Kidney (tissue), 13 donors: ENCODE measurements at regions not wholly inside any gene's neighbourhood (a gene's known extent, or its start where the extent isn't known, plus 50 kb on each side); places are given as distances from the start of the nearest gene placed in this dataset.
A peak's percentile ranks its signal among the peaks of the same experiment; 100 is the strongest.

Source experiments
- DNase-seq, 5 donors: peaks; one replicate each; pipeline ENCODE4 v3.0.0-alpha.2; 2013 to 2020
- FAIRE-seq: peaks from 2 replicates; lab custom pipeline; 2012; peaks lifted over from hg19 to GRCh38; lab: Jason Lieb, UNC
- H3K27ac ChIP-seq, 2 donors: one replicate each; pipeline ENCODE4 v1.7.0; 2013; ENCODE audit warnings: low read depth in 2 of 2, low read length in 2 of 2, inconsistent platforms in 1 of 2
- H3K27me3 ChIP-seq: one replicate; pipeline ENCODE4 v1.7.1; 2013; ENCODE audit warnings: low read length, inconsistent platforms; ENCODE audit not compliant: control insufficient read depth, insufficient read depth
- H3K36me3 ChIP-seq, 3 donors: one replicate each; pipeline versions ENCODE4 v1.7.0 to v1.7.1; 2013; ENCODE audit warnings: low read length in 3 of 3, control low read depth in 1 of 3, inconsistent platforms in 1 of 3; ENCODE audit not compliant: insufficient read depth in 3 of 3, control insufficient read depth in 2 of 3
- H3K4me1 ChIP-seq, 3 donors: one replicate each; pipeline versions ENCODE4 v1.7.0 to v1.7.1; 2013; ENCODE audit warnings: low read length in 3 of 3, inconsistent platforms in 1 of 3, low read depth in 1 of 3; ENCODE audit not compliant: control insufficient read depth in 2 of 3, insufficient read depth in 2 of 3
- H3K4me3 ChIP-seq, 3 donors: one replicate each; pipeline versions ENCODE4 v1.7.0 to v1.8.1; 2013; ENCODE audit warnings: low read length in 3 of 3, control low read depth in 1 of 3, inconsistent platforms in 1 of 3
- H3K9ac ChIP-seq, 3 donors: one replicate each; pipeline versions ENCODE4 v1.7.0 to v1.7.1; 2013; ENCODE audit warnings: low read length in 3 of 3, control low read depth in 1 of 3, inconsistent platforms in 1 of 3
- H3K9me3 ChIP-seq, 3 donors: one replicate each; pipeline versions ENCODE4 v1.7.0 to v1.7.1; 2013; ENCODE audit warnings: low read length in 3 of 3, control low read depth in 1 of 3, inconsistent platforms in 1 of 3; ENCODE audit not compliant: control insufficient read depth in 2 of 3, insufficient read depth in 1 of 3
- CTCF ChIP-seq: IDR thresholded peaks from 3 replicates; pipeline ENCODE4 v1.5.1; 2012; ENCODE audit warnings: mild to moderate bottlenecking, moderate library complexity, borderline replicate concordance; ENCODE audit not compliant: insufficient read depth; ENCODE audit errors: extremely low read depth
- intact Hi-C: fragments of 100-400 bp; cut with DNase I; formaldehyde crosslinking; loops from one replicate; pipeline ENCODE4 v1.11.1; 2022
- donor health status: control.
- donor health status: control.
- donor health status: control.
- donor health status: control.
- donor health status: control.
- donor health status: DM: yes; HTN: yes; CAD: no.
- donor health status: Normal renal cell carcinoma (clear cell type).

DNA sequence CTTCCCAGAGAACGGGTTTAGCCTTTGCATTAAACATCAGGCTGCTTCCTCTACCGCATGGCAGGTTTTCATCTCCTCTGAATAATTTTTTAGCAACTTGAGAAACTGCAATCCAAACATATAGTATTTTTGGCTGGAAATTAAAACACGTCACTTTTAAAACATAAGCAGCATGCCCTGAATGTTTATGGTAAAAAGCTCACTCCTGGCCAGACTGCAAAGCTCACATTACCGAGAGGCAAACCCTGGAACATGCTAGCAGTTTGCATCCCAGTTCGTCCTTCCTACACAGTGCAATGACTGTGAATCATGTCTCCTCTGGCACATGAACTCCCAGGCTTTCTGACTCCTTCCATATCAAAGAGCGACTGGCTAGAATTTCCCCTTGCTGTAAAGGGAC lies 312.3 kb downstream of the RRAGC start:
- no peaks in the 10 kb centered on the region for H3K36me3 ChIP-seq
- DNase-seq (no peak), FAIRE-seq (no peak)

DNA sequence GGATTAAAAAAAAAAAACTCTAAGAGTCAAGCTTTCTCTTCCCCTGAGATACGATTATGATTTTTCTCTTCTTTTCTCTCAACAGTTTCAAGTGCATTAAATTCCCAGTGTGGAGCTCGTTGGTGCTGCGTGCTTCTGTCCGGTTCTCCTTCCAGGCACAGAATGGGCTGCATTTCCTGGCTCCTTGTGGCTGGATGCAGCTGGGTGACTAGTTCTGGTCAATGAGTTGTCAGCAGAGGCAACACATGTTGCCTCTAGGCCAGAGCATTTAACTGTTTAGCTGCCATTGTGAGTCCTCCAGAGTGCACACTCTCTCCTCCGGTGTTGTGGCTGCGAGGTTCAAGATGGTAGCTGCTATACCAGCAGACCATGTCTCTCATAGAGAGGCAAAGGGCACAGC lies 312.9 kb downstream of the RRAGC start:
- Histone ChIP-seq H3K9ac (no peak overlapping the region), H3K36me3 (no peaks in the 10 kb centered on the region), H3K4me1 (no peaks in the 10 kb centered on the region), H3K27me3 (no peaks in the 10 kb centered on the region), H3K27ac (no peak overlapping the region), H3K4me3 (no peak overlapping the region), H3K9me3 (no peaks in the 10 kb centered on the region)
- DNase-seq, result peak in 1 of 5 donors; percentile 49
- FAIRE-seq, result no peak
- intact Hi-C loops, result no loop called here
- TF ChIP-seq CTCF, result no peak

More for the DNA sequence above, 312.3 kb downstream of the RRAGC start:
- Histone ChIP-seq H3K9me3 (no peaks in the 10 kb centered on the region), H3K4me1 (no peaks in the 10 kb centered on the region), H3K4me3 (no peak overlapping the region), H3K9ac (no peak overlapping the region), H3K27me3 (no peaks in the 10 kb centered on the region), H3K27ac (no peak overlapping the region)
- intact Hi-C loops, result no loop called here
- no peak for TF ChIP-seq CTCF

DNA sequence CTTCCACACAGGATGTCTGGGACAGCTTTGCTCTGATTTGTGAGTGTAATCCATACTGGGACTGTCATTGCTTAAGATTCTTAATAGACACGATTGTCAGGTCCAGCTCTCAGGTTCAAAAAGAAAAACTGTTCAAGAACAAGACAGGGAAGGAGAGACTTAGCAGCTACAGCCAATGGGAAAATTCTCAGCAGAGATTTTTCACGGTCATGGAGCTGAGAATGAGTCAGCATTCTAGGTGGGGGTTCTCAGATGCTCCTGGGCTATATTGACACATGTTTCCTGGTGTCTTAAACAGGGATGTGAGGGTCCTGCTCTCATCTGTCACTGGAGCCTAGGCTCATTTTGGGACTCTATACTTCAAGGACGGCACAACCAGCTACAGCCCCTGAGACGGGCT lies 318.3 kb downstream of the RRAGC start:
- no peak for FAIRE-seq
- intact Hi-C loops, result no loop called here
- no peaks in the 10 kb centered on the region for H3K36me3 ChIP-seq

More for the DNA sequence above, 318.3 kb downstream of the RRAGC start:
- no peak overlapping the region for H3K27ac ChIP-seq
- no peaks in the 10 kb centered on the region for H3K9me3 ChIP-seq
- no peaks in the 10 kb centered on the region for H3K4me1 ChIP-seq
- no peak for DNase-seq
- H3K4me3 ChIP-seq, result no peak overlapping the region
- TF ChIP-seq CTCF, result no peak
- no peaks in the 10 kb centered on the region for H3K27me3 ChIP-seq
- no peak overlapping the region for H3K9ac ChIP-seq
